HCT116 (cell line): ENCODE measurements at regions not wholly inside any gene's neighbourhood (a gene's known extent, or its start where the extent isn't known, plus 50 kb on each side); places are given as distances from the start of the nearest gene placed in this dataset.

Experiments
- ATAC-seq: fragments of 200-7000 bp; cut with Tn5 transposase; 2 replicates; pipeline ENCODE4 v1.9.1; 2020; ENCODE audit warnings: mild to moderate bottlenecking, moderate library complexity
- BruUV-seq: library from RNA; stranded (reverse); fragments of 400-500 nt; replicated peaks from 2 replicates; lab custom pipeline; 2021; lab: Mats Ljungman, UMichigan
- CTCF ChIA-PET: fragments of 300-600 bp; sonication (Branson Sonifier 250); formaldehyde crosslinking; loops from one replicate; lab custom pipeline; 2021; ENCODE audit warnings: antibody characterized with exemption; lab: Charles Lee
- POLR2A ChIA-PET: fragments of 300-600, 350-600 bp; sonication (Branson Sonifier 250); formaldehyde crosslinking; loops from one replicate; lab custom pipeline; 2021; ENCODE audit warnings: antibody characterized with exemption; lab: Charles Lee
- RAD21 ChIA-PET, 2 experiments: fragments of 300-600 bp; sonication (Branson Sonifier 250); formaldehyde crosslinking; loops; one replicate each; lab custom pipeline; 2023; ENCODE audit warnings: low total read pairs in 2 of 2; ENCODE audit not compliant: uncharacterized antibody in 2 of 2, unreplicated experiment in 2 of 2, low non-redundant PET in 1 of 2; lab: Charles Lee
- DNase-seq: peaks from one replicate; pipeline ENCODE4 v3.0.0-alpha.2; 2010; ENCODE audit warnings: low read depth, low spot score
- H2AFZ ChIP-seq: fragments of 200-600 bp; shearing (Covaris generic), sonication (generic); 2 replicates; pipeline ENCODE4 v1.6.1; 2017; ENCODE audit warnings: low read depth, mixed run types, mixed read lengths, antibody characterized with exemption, low read length; ENCODE audit not compliant: poor library complexity, severe bottlenecking
- H3K27ac ChIP-seq: 2 replicates; pipeline ENCODE4 v1.5.1; 2012; ENCODE audit warnings: low read depth, low read length
- H3K27me3 ChIP-seq: fragments of 200-600 bp; sonication (generic); 2 replicates; pipeline ENCODE4 v1.6.1; 2016; ENCODE audit warnings: mixed run types, low read length, mixed read lengths; ENCODE audit not compliant: insufficient read depth
- H3K36me3 ChIP-seq, 2 experiments: fragments of 200-500 bp in 1 of 2; fragments of 200-600 bp in 1 of 2; sonication (Bioruptor generic) in 1 of 2; sonication (generic) in 1 of 2; 2 replicates each; pipeline versions ENCODE4 v1.5.1 to v1.6.1; 2014 to 2016; ENCODE audit warnings: low read length in 2 of 2, inconsistent platforms in 1 of 2, mixed read lengths in 1 of 2, mixed run types in 1 of 2; ENCODE audit not compliant: insufficient read depth in 2 of 2, control insufficient read depth in 1 of 2
- H3K4me1 ChIP-seq, 2 experiments: fragments of 200-600 bp in 1 of 2; sonication (generic) in 1 of 2; 2 replicates each; pipeline versions ENCODE4 v1.5.1 to v1.6.1; 2012 to 2017; ENCODE audit warnings: low read length in 2 of 2, inconsistent platforms in 1 of 2, mild to moderate bottlenecking in 1 of 2, mixed read lengths in 1 of 2, mixed run types in 1 of 2, moderate library complexity in 1 of 2; ENCODE audit not compliant: insufficient read depth in 2 of 2, control insufficient read depth in 1 of 2
- H3K4me2 ChIP-seq: fragments of 200-600 bp; sonication (generic); 2 replicates; pipeline ENCODE4 v1.6.1; 2017; ENCODE audit warnings: mixed run types, low read length, mixed read lengths
- H3K4me3 ChIP-seq, 2 experiments: fragments of 200-600 bp in 1 of 2; sonication (generic) in 1 of 2; replicated peaks in 1 of 2; 2 replicates each; pipeline ENCODE4 v1.5.1; 2011 to 2016; ENCODE audit warnings: low read length in 2 of 2, control low read depth in 1 of 2, low read depth in 1 of 2, mild to moderate bottlenecking in 1 of 2, mixed read lengths in 1 of 2, mixed run types in 1 of 2
- H3K79me2 ChIP-seq: fragments of 200-600 bp; sonication (generic); 2 replicates; pipeline ENCODE4 v1.6.1; 2017; ENCODE audit warnings: mild to moderate bottlenecking, mixed run types, low read length, moderate library complexity, mixed read lengths; ENCODE audit not compliant: insufficient read depth
- H3K9ac ChIP-seq: fragments of 200-600 bp; sonication (generic); 2 replicates; pipeline ENCODE4 v1.6.1; 2016; ENCODE audit warnings: low read length, mixed read lengths
- H3K9me2 ChIP-seq: fragments of 200-600 bp; sonication (generic), shearing (Covaris generic); 2 replicates; pipeline ENCODE4 v1.6.1; 2017; ENCODE audit warnings: mixed run types, mild to moderate bottlenecking, moderate library complexity; ENCODE audit not compliant: insufficient read depth
- H3K9me3 ChIP-seq, 2 experiments: fragments of 200-500 bp in 1 of 2; fragments of 200-600 bp in 1 of 2; sonication (Bioruptor generic) in 1 of 2; sonication (generic) in 1 of 2; 2 replicates each; pipeline ENCODE4 v1.6.1; 2014 to 2017; ENCODE audit warnings: low read length in 2 of 2, mixed read lengths in 2 of 2, inconsistent platforms in 1 of 2, low read depth in 1 of 2, mild to moderate bottlenecking in 1 of 2, mixed run types in 1 of 2, moderate library complexity in 1 of 2; ENCODE audit not compliant: control insufficient read depth in 1 of 2, insufficient read depth in 1 of 2
- H4K20me1 ChIP-seq: fragments of 200-600 bp; sonication (generic), shearing (Covaris generic); 2 replicates; pipeline ENCODE4 v1.6.1; 2017; ENCODE audit warnings: mixed run types, mild to moderate bottlenecking, moderate library complexity; ENCODE audit not compliant: insufficient read depth
- EZH2 ChIP-seq: fragments of 200-600 bp; sonication (generic); IDR thresholded peaks from 2 replicates; pipeline ENCODE4 v1.6.1; 2017; ENCODE audit warnings: antibody characterized with exemption, mixed run types
- POLR2A ChIP-seq: IDR thresholded peaks from 2 replicates; pipeline ENCODE4 v1.7.0; 2011; ENCODE audit warnings: borderline replicate concordance; ENCODE audit not compliant: insufficient read depth, insufficient read length; ENCODE audit errors: extremely low read depth
- POLR2AphosphoS5 ChIP-seq: IDR thresholded peaks from 2 replicates; pipeline ENCODE4 v1.6.1; 2011; ENCODE audit warnings: mild to moderate bottlenecking, low read depth, low read length, moderate library complexity
- RAD21 ChIP-seq: IDR thresholded peaks from 2 replicates; pipeline ENCODE4 v1.6.1; 2012; ENCODE audit warnings: low read depth, mild to moderate bottlenecking
- SRF ChIP-seq: IDR thresholded peaks from 2 replicates; pipeline ENCODE4 v1.6.1; 2012; ENCODE audit warnings: low read depth
- TCF7L2 ChIP-seq: IDR thresholded peaks from 2 replicates; pipeline ENCODE4 v1.7.0; 2011; ENCODE audit warnings: borderline replicate concordance, inconsistent platforms; ENCODE audit not compliant: insufficient read depth, insufficient read length; ENCODE audit errors: extremely low read depth
- YY1 ChIP-seq: IDR thresholded peaks from 2 replicates; pipeline ENCODE4 v1.6.1; 2011; ENCODE audit warnings: low read length, low read depth, moderate library complexity, mild to moderate bottlenecking; ENCODE audit not compliant: insufficient replicate concordance; ENCODE audit errors: extremely low read depth
- ZFX ChIP-seq: fragments of 450-650 bp; IDR thresholded peaks from 2 replicates; pipeline ENCODE4 v1.6.1; 2017
- ZNF274 ChIP-seq: fragments of 200-500 bp; sonication (Bioruptor generic); IDR thresholded peaks from 2 replicates; pipeline ENCODE4 v1.6.1; 2014; ENCODE audit warnings: mild to moderate bottlenecking, low read depth, low read length, inconsistent platforms
- intact Hi-C: fragments of 100-400 bp; cut with micrococcal nuclease; formaldehyde crosslinking; loops from 2 replicates; pipeline ENCODE4 v1.10.0; 2022
- TF ChIP-seq, protein P1 (sequence below): IDR thresholded peaks from 2 replicates; pipeline ENCODE4 v1.6.1; 2012
- TF ChIP-seq, protein P2 (sequence below), 3 experiments: fragments of 200-600 bp in 1 of 3; sonication (generic) in 1 of 3; IDR thresholded peaks in 2 of 3; conservative IDR thresholded peaks in 1 of 3; 2 replicates each; pipeline ENCODE4 v1.5.1; 2012 to 2017; ENCODE audit warnings: low read depth in 2 of 3, low read length in 2 of 3, antibody characterized with exemption in 1 of 3, borderline replicate concordance in 1 of 3, control low read depth in 1 of 3, mild to moderate bottlenecking in 1 of 3, mixed read lengths in 1 of 3, mixed run types in 1 of 3, moderate library complexity in 1 of 3; ENCODE audit not compliant: insufficient read depth in 1 of 3

DNA sequence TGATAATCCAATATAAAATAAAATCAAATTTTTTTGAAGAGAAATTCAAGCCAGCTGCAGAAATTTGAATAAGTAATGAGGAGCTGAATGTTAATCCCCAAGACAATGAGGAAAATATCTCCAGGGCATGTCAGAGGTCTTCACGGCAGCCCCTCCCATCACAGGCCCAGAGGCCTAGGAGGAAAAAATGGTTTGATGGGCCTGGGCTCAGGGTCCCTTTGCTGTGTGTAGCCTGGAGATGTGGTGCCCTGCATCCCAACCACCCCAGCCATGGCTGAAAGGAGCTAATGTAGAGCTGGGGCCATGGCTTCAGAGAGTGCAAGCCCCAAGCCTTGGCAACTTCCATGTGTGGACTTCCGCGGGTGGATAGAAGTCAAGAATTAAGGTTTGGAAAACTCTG, 618.3 kb downstream of the TAF11L14 start (continued):
- TF ChIP-seq EZH2 (no peak), RAD21 (no peak), ZFX (no peak), SRF (no peak), ZNF274 (no peak)
- TF ChIP-seq, all 23 proteins: peak for 0

DNA sequence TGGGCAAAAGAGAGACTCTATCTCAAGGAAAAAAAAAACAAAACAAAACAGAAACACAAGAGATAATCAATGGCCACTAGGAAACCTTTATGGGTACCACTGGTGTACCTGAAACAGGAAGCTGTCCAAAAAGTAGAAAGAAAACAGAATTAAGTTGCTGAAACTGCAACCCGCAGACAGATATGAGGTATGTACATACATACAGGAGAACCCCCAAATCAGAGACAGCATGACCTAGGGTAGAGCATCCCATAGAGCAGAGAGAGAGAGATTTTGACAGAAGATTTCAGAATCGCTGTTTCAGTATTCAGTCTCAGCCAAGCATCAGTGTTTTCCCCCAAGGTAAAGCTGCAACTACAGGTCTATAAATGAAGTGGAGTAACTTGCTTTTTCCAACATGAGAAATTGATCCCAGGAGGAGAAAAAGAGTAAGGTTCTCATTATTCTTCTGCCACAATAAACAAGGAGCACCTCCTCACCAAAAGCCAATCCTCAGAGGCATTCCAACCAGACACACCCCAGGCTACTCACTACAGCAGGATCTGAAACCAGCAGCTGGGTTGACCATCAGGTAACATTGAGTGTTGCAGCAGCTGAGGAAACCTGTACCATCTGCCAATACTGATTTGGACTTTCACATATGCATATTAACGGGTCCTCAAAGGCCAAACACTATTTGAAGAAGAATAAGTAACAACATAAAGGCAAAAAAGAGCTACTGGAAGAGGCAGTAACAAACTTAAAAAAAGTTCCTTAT, 630.0 kb downstream of the TAF11L14 start:
- no peak overlapping the region for H3K27ac ChIP-seq
- H3K9ac ChIP-seq: no peak overlapping the region
- no peaks in the 10 kb centered on the region for H3K79me2 ChIP-seq
- DNase-seq (no peak), ATAC-seq (no peak)
- ChIA-PET CTCF (no interaction called here), RAD21 (no interaction called here), POLR2A (no interaction called here)
- TF ChIP-seq ZFX: no peak
- no peak for TF ChIP-seq YY1
- no peak for TF ChIP-seq TCF7L2
- no peak for TF ChIP-seq POLR2A
- TF ChIP-seq, protein P1, sequence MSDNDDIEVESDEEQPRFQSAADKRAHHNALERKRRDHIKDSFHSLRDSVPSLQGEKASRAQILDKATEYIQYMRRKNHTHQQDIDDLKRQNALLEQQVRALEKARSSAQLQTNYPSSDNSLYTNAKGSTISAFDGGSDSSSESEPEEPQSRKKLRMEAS: no peak
- TF ChIP-seq RAD21: no peak
- TF ChIP-seq, protein P2, sequence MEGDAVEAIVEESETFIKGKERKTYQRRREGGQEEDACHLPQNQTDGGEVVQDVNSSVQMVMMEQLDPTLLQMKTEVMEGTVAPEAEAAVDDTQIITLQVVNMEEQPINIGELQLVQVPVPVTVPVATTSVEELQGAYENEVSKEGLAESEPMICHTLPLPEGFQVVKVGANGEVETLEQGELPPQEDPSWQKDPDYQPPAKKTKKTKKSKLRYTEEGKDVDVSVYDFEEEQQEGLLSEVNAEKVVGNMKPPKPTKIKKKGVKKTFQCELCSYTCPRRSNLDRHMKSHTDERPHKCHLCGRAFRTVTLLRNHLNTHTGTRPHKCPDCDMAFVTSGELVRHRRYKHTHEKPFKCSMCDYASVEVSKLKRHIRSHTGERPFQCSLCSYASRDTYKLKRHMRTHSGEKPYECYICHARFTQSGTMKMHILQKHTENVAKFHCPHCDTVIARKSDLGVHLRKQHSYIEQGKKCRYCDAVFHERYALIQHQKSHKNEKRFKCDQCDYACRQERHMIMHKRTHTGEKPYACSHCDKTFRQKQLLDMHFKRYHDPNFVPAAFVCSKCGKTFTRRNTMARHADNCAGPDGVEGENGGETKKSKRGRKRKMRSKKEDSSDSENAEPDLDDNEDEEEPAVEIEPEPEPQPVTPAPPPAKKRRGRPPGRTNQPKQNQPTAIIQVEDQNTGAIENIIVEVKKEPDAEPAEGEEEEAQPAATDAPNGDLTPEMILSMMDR (IDR thresholded peaks at IDR 0.05 in 2 of 3, conservative IDR thresholded peaks at IDR 0.05 in 1 of 3; ENCODE audit: borderline replicate concordance in 1 of 3, insufficient read depth in 1 of 3, low read depth in 2 of 3, low read length in 2 of 3): no peak
- no peak for TF ChIP-seq POLR2AphosphoS5
- H3K4me3 ChIP-seq: no peak overlapping the region
- peaks cover 0 to 2% of the 10 kb centered on the region in 2 experiments; a peak in 2 of 4 replicates for H3K9me3 ChIP-seq
- no peaks in the 10 kb centered on the region for H3K36me3 ChIP-seq
- H3K9me2 ChIP-seq: no peaks in the 10 kb centered on the region
- no peak overlapping the region for H3K4me2 ChIP-seq
- H4K20me1 ChIP-seq: no peaks in the 10 kb centered on the region
- intact Hi-C loops: no loop called here
- no peaks in the 10 kb centered on the region for H3K4me1 ChIP-seq
- no TSS peak for BruUV-seq
- H2AFZ ChIP-seq: no peak overlapping the region
- no peaks in the 10 kb centered on the region for H3K27me3 ChIP-seq
